ENCODE measurements at regions not wholly inside any gene's neighbourhood (a gene's known extent, or its start where the extent isn't known, plus 50 kb on each side); places are given as distances from the start of the nearest gene placed in this dataset.
A peak's percentile ranks its signal among the peaks of the same experiment; 100 is the strongest.

DNA sequence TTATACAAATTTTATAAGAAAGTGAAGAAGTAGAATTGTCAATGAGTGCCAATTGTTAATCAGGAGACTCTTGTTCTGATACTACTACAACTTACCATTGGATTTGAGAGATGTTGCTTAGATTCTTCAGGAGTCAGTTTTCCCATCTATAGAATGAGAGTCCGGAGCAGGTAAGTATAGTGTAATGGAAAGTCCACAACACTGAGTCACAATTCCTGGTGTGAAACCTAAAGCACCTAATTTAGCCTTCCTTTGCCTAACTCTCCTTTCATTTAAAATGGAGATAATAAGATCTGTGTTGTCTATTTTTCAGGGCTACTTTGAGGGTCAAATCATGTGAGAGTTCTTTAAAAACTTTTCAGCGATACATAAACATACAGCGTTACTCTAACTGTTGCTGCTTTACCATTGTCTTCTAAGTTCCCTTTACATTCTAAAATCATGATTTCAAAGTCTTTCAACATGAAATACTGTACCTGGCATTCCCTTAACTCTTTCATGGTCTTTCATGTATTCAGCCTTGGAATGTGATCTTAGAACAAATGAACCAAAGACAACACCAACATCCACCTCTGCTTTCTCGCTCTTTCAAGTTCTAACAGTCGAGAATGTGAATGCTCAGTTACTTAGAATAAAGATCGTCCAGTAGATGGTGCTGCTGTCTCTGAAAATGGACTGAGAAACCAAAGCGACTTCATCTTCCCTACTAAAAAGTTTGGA is 90.9 kb downstream of the SLC30A10 start:
- TF ChIP-seq EP300 (IDR thresholded peaks at IDR 0.05) (no peak), POLR2A (IDR thresholded peaks at IDR 0.05; ENCODE audit: low read depth) (no peak)
- TF ChIP-seq, protein P1, sequence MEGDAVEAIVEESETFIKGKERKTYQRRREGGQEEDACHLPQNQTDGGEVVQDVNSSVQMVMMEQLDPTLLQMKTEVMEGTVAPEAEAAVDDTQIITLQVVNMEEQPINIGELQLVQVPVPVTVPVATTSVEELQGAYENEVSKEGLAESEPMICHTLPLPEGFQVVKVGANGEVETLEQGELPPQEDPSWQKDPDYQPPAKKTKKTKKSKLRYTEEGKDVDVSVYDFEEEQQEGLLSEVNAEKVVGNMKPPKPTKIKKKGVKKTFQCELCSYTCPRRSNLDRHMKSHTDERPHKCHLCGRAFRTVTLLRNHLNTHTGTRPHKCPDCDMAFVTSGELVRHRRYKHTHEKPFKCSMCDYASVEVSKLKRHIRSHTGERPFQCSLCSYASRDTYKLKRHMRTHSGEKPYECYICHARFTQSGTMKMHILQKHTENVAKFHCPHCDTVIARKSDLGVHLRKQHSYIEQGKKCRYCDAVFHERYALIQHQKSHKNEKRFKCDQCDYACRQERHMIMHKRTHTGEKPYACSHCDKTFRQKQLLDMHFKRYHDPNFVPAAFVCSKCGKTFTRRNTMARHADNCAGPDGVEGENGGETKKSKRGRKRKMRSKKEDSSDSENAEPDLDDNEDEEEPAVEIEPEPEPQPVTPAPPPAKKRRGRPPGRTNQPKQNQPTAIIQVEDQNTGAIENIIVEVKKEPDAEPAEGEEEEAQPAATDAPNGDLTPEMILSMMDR (IDR thresholded peaks at IDR 0.05): peak in 2 of 3 experiments; percentile 18 to 27
- Histone ChIP-seq H3K36me3 (no peaks in the 10 kb centered on the region), H3K27ac (replicated peaks in 1 of 4) (no peak overlapping the region), H3K4me1 (no peaks in the 10 kb centered on the region), H3K4me3 (no peak overlapping the region), H3K9me3 (no peaks in the 10 kb centered on the region), H3K27me3 (peaks cover 0 to 30% (median 0%) of the 10 kb centered on the region in 4 donors)
- intact Hi-C loops (cut with DNase I): no loop called here
- 42% methylated on average over 7 of the region's 7 CpGs for WGBS
- no peak for DNase-seq (ENCODE audit: extremely low spot score)

DNA sequence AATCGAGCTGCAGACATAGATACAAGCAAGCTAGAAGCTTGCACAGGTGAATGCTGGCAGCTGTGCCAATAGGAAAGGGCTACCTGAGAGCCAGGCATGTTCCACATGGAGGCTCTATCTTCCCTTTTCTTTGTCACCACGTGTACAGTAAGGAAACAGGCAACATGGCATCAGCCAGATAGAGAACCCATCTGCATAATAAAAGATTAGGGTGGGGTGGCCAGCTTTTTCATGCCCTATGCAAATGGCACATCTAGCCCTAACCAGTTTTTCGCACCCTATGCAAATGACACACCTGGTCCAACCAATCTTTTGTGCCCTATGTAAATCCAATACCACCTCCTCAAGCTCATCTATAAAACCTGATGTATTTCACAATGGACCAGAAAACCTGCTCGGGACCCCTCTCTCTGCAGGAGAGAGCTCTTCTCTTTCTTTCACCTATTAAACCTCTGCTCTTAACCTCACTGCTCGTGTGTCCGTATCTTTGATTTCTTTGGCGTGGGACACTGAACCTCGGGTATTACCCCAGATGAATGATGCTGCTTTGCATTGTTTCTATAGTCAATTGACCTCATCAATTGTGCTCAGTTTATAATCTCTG is 93.9 kb downstream of the SLC30A10 start:
- Histone ChIP-seq H3K4me1 (no peaks in the 10 kb centered on the region), H3K9me3 (no peaks in the 10 kb centered on the region), H3K27ac (replicated peaks in 1 of 4) (no peak overlapping the region), H3K4me3 (no peak overlapping the region), H3K27me3 (peaks cover 0 to 26% (median 0%) of the 10 kb centered on the region in 4 donors), H3K36me3 (no peaks in the 10 kb centered on the region)
- DNase-seq (ENCODE audit: extremely low spot score): no peak
- intact Hi-C loops (cut with DNase I): no loop called here
- WGBS: 60% methylated on average over 8 of the region's 8 CpGs
- TF ChIP-seq, protein P1 (IDR thresholded peaks at IDR 0.05): no peak
- TF ChIP-seq EP300 (IDR thresholded peaks at IDR 0.05): no peak
- no peak for TF ChIP-seq POLR2A (IDR thresholded peaks at IDR 0.05; ENCODE audit: low read depth)
- no peak for TF ChIP-seq POLR2AphosphoS5 (IDR thresholded peaks at IDR 0.05)

DNA sequence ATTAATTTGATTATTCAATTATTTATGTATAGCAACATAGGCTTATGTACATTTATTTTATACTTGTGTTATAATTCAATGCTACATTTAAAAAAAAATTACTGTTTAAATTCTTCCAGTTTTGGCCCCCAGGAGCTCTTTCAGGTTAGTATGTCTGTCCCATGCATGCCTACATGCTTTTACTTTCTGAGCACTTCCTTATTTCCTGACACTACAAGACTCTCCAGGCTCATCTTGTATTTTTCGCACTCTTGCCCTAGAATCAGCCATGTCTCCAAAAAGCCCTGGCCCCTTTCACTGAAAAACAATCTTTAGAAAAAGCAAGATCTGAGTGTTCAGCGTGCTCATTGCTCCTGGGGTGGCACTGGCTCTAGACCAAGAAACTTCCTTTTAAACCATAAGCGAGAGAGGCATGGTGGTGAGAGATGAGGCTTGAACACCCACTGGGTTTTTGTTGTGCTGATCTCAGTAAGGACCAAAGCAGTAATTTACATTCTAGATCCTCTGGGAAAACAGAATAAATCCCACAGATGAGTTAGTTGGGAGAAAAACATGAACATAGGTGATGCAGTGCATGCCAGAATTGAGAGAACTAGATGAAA is 95.0 kb downstream of the SLC30A10 start:
- intact Hi-C loops (cut with DNase I): no loop called here
- 82% methylated on average over 3 of the region's 3 CpGs for WGBS
- H3K4me3 ChIP-seq: no peak overlapping the region

DNA sequence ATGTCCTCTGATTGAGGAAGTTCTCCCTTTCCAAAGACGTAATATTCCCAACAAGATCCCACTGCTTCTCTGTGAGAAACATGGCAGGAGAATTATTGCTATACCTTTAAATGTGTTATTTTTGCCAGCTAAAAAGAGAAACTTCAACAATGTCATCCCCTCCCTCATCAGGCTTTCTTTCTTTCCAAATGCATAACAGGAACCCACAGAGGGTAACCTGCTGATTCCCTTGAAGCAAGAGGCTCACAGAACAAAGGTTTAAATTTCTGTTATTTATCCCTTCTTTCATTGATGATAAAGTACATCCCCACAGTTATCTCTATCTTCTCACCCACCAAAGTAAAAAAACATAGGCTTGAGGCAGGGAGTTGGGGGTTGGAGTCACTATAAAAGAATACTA is 102.1 kb downstream of the SLC30A10 start:
- intact Hi-C loops (cut with DNase I): no loop called here
- H3K4me1 ChIP-seq: no peaks in the 10 kb centered on the region
- H3K36me3 ChIP-seq: no peaks in the 10 kb centered on the region
- no peak for DNase-seq (ENCODE audit: extremely low spot score)
- no peaks in the 10 kb centered on the region for H3K9me3 ChIP-seq
- 59% methylated on average over 1 of the region's 1 CpG for WGBS
- no peak overlapping the region for H3K4me3 ChIP-seq
- TF ChIP-seq POLR2AphosphoS5 (IDR thresholded peaks at IDR 0.05) (no peak), POLR2A (IDR thresholded peaks at IDR 0.05; ENCODE audit: low read depth) (no peak), EP300 (IDR thresholded peaks at IDR 0.05) (no peak)
- TF ChIP-seq, protein P1 (IDR thresholded peaks at IDR 0.05): no peak
- H3K27me3 ChIP-seq: no peaks in the 10 kb centered on the region
- no peak overlapping the region for H3K27ac ChIP-seq (replicated peaks in 1 of 4)

More for the DNA sequence above, 95.0 kb downstream of the SLC30A10 start:
- no peak for DNase-seq (ENCODE audit: extremely low spot score)
- Histone ChIP-seq H3K4me1 (no peaks in the 10 kb centered on the region), H3K9me3 (no peaks in the 10 kb centered on the region), H3K27me3 (peaks cover 0 to 15% (median 0%) of the 10 kb centered on the region in 4 donors), H3K36me3 (no peaks in the 10 kb centered on the region), H3K27ac (replicated peaks in 1 of 4) (no peak overlapping the region)
- TF ChIP-seq EP300 (IDR thresholded peaks at IDR 0.05): no peak
- TF ChIP-seq POLR2AphosphoS5 (IDR thresholded peaks at IDR 0.05): no peak
- TF ChIP-seq, protein P1 (IDR thresholded peaks at IDR 0.05): no peak
- no peak for TF ChIP-seq POLR2A (IDR thresholded peaks at IDR 0.05; ENCODE audit: low read depth)

Measured in esophagus muscularis mucosa (tissue), 4 donors.